Mammary epithelial cell (primary cell): ENCODE measurements at regions not wholly inside any gene's neighbourhood (a gene's known extent, or its start where the extent isn't known, plus 50 kb on each side); places are given as distances from the start of the nearest gene placed in this dataset.

Experiments used
- CTCF ChIP-seq, 2 donors: IDR thresholded peaks in 1 of 2; conservative IDR thresholded peaks in 1 of 2; 2 replicates each; pipeline ENCODE4 v1.5.1; 2011 to 2012; ENCODE audit warnings: inconsistent platforms in 2 of 2, low read length in 2 of 2, mild to moderate bottlenecking in 2 of 2, control low read depth in 1 of 2, low read depth in 1 of 2; ENCODE audit not compliant: insufficient read depth in 1 of 2; ENCODE audit errors: extremely low read depth in 1 of 2
- EZH2 ChIP-seq: IDR thresholded peaks from 2 replicates; pipeline ENCODE4 v1.6.1; 2012; ENCODE audit warnings: low read length, inconsistent platforms, borderline replicate concordance

- TF ChIP-seq CTCF (conservative IDR thresholded peaks at IDR 0.05 in 1 of 2, IDR thresholded peaks at IDR 0.05 in 1 of 2; ENCODE audit: extremely low read depth in 1 of 2, insufficient read depth in 1 of 2, low read depth in 1 of 2, low read length in 2 of 2) = no peak
- TF ChIP-seq EZH2 = no peak
These were observed 247.3 kb upstream of the DIPK2B start for GRCh38 chrX:45447995-45448394.
